ENCODE measurements at regions not wholly inside any gene's neighbourhood (a gene's known extent, or its start where the extent isn't known, plus 50 kb on each side); places are given as distances from the start of the nearest gene placed in this dataset.

DNA sequence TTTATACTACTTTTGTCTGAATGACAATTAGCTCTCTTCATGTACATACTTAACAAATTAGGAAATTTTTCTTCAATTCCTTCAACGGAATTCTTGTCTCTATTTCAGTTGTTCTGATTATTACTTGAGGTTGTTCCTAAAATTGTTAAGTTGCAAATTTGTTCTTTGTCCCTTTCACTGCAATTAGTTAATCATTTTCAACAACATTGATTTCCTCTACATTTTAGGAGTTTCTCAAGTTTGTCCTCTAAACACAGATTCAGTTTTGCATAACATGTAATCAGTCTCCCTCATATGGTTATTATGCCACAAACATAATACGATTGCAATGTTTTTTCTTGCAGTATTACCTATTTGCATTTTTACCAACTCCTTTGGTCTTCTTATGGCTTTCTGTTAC is 283.5 kb downstream of the SV2B start:
- Histone ChIP-seq H3K4me3 (no peak overlapping the region), H3K9me3 (no peaks in the 10 kb centered on the region), H3K27ac (no peak overlapping the region), H3K36me3 (no peaks in the 10 kb centered on the region), H3K4me1 (no peaks in the 10 kb centered on the region), H3K27me3 (no peaks in the 10 kb centered on the region)
- DNase-seq (ENCODE audit: extremely low spot score in 2 of 2): no peak
- TF ChIP-seq, protein P1, sequence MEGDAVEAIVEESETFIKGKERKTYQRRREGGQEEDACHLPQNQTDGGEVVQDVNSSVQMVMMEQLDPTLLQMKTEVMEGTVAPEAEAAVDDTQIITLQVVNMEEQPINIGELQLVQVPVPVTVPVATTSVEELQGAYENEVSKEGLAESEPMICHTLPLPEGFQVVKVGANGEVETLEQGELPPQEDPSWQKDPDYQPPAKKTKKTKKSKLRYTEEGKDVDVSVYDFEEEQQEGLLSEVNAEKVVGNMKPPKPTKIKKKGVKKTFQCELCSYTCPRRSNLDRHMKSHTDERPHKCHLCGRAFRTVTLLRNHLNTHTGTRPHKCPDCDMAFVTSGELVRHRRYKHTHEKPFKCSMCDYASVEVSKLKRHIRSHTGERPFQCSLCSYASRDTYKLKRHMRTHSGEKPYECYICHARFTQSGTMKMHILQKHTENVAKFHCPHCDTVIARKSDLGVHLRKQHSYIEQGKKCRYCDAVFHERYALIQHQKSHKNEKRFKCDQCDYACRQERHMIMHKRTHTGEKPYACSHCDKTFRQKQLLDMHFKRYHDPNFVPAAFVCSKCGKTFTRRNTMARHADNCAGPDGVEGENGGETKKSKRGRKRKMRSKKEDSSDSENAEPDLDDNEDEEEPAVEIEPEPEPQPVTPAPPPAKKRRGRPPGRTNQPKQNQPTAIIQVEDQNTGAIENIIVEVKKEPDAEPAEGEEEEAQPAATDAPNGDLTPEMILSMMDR (IDR thresholded peaks at IDR 0.05): no peak
- TF ChIP-seq POLR2AphosphoS5 (IDR thresholded peaks at IDR 0.05; ENCODE audit: insufficient read depth in 1 of 2, low read depth in 1 of 2) (no peak), POLR2A (IDR thresholded peaks at IDR 0.05) (no peak)
- intact Hi-C loops (cut with DNase I): no loop called here

DNA sequence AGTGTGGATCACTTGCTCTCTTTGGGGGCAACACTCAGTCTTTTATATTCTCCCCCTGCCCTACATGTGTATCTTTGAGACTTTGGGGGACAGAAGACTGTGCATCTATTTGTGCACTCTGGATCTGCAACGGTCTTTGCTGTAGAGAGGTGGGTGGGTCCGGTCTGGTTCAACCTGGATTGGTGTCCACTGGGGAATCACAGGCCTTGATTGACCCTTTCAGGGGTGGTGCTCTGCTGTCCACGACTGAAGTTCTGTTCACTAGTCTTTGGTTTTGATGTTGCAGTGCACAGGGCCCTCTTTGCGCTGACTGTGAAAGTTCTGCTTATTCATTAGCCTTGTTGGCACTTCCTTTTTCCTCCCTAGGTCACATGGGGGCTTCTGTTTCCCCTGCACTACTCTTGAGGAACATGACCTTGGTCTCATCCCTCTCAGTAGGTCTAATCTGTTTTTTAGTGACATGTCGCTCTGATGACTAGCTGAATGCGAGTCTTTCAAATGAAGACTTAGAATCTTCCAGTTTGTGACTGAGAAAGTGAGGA is 284.2 kb downstream of the SV2B start:
- DNase-seq (ENCODE audit: extremely low spot score in 2 of 2): no peak
- intact Hi-C loops (cut with DNase I): no loop called here
- TF ChIP-seq POLR2A (IDR thresholded peaks at IDR 0.05): no peak
- no peak for TF ChIP-seq POLR2AphosphoS5 (IDR thresholded peaks at IDR 0.05; ENCODE audit: insufficient read depth in 1 of 2, low read depth in 1 of 2)
- TF ChIP-seq, protein P1 (IDR thresholded peaks at IDR 0.05): no peak

GRCh38 chr15:91385311-91385710 is 285.3 kb downstream of the SV2B start:
- Histone ChIP-seq H3K4me3 (no peak overlapping the region), H3K27me3 (no peaks in the 10 kb centered on the region), H3K9me3 (no peaks in the 10 kb centered on the region), H3K4me1 (no peaks in the 10 kb centered on the region), H3K36me3 (no peaks in the 10 kb centered on the region), H3K27ac (no peak overlapping the region)
- TF ChIP-seq POLR2A (IDR thresholded peaks at IDR 0.05): no peak
- TF ChIP-seq POLR2AphosphoS5 (IDR thresholded peaks at IDR 0.05; ENCODE audit: insufficient read depth in 1 of 2, low read depth in 1 of 2): no peak
- TF ChIP-seq, protein P1 (IDR thresholded peaks at IDR 0.05): no peak
- no peak for DNase-seq (ENCODE audit: extremely low spot score in 2 of 2)
- intact Hi-C loops (cut with DNase I): no loop called here

More for the DNA sequence above, 284.2 kb downstream of the SV2B start:
- Histone ChIP-seq H3K4me1 (no peaks in the 10 kb centered on the region), H3K27ac (no peak overlapping the region), H3K4me3 (no peak overlapping the region), H3K36me3 (no peaks in the 10 kb centered on the region), H3K9me3 (no peaks in the 10 kb centered on the region), H3K27me3 (no peaks in the 10 kb centered on the region)

DNA sequence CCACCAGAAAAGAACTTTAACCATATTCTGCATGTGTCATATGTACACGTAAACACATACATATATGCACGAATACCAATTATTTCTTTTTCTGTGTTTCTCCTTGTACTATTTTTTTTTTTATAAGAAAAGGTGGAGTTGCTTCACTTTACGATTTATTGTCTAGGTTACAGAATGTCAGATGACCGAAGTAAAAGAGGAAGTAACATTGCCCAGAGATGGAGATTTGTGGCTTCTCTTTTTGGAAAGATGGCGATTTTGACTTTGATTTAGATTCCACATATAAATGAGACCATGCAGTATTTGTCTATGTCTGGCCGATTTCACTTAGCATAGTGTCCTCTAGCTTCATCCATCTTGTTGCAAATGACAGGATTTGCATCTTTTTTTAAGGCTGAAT is 293.1 kb downstream of the SV2B start:
- TF ChIP-seq, protein P1 (IDR thresholded peaks at IDR 0.05): no peak
- TF ChIP-seq POLR2AphosphoS5 (IDR thresholded peaks at IDR 0.05; ENCODE audit: insufficient read depth in 1 of 2, low read depth in 1 of 2): no peak
- no peak for TF ChIP-seq POLR2A (IDR thresholded peaks at IDR 0.05)
- Histone ChIP-seq H3K27me3 (no peaks in the 10 kb centered on the region), H3K27ac (no peak overlapping the region), H3K36me3 (no peaks in the 10 kb centered on the region), H3K4me3 (no peak overlapping the region), H3K4me1 (no peaks in the 10 kb centered on the region), H3K9me3 (no peaks in the 10 kb centered on the region)
- intact Hi-C loops (cut with DNase I): no loop called here
- no peak for DNase-seq (ENCODE audit: extremely low spot score in 2 of 2)

- no peaks in the 10 kb centered on the region for H3K9me3 ChIP-seq
- no peak for TF ChIP-seq POLR2A (IDR thresholded peaks at IDR 0.05)
- TF ChIP-seq POLR2AphosphoS5 (IDR thresholded peaks at IDR 0.05; ENCODE audit: insufficient read depth in 1 of 2, low read depth in 1 of 2): no peak
- TF ChIP-seq, protein P1 (IDR thresholded peaks at IDR 0.05): no peak
- H3K36me3 ChIP-seq: no peaks in the 10 kb centered on the region
- no peak for DNase-seq (ENCODE audit: extremely low spot score in 2 of 2)
- H3K4me3 ChIP-seq: no peak overlapping the region
- no peak overlapping the region for H3K27ac ChIP-seq
- no peaks in the 10 kb centered on the region for H3K27me3 ChIP-seq
- intact Hi-C loops (cut with DNase I): no loop called here
- H3K4me1 ChIP-seq: no peaks in the 10 kb centered on the region
Measured at GRCh38 chr15:91400481-91400880, 300.4 kb downstream of the SV2B start.
